Astrocyte (in vitro differentiated cells and primary cell): ENCODE measurements at regions not wholly inside any gene's neighbourhood (a gene's known extent, or its start where the extent isn't known, plus 50 kb on each side); places are given as distances from the start of the nearest gene placed in this dataset.

Experiments
- CTCF ChIP-seq: IDR thresholded peaks from 2 replicates; pipeline ENCODE4 v1.5.1; 2011; ENCODE audit warnings: low read depth, mild to moderate bottlenecking, inconsistent platforms, low read length, moderate library complexity; ENCODE audit not compliant: insufficient read depth
- EZH2 ChIP-seq: IDR thresholded peaks from 2 replicates; pipeline ENCODE4 v1.6.1; 2012; ENCODE audit warnings: mild to moderate bottlenecking, low read length, inconsistent platforms; ENCODE audit not compliant: insufficient read depth

- TF ChIP-seq CTCF, result no peak
- TF ChIP-seq EZH2, result no peak
Observed at GRCh38 chr10:124306922-124307371, 111.8 kb downstream of the OAT start.
